ENCODE measurements at regions not wholly inside any gene's neighbourhood (a gene's known extent, or its start where the extent isn't known, plus 50 kb on each side); places are given as distances from the start of the nearest gene placed in this dataset.
"Not testable (repeated sequence)": the region's sequence is repeated elsewhere in the genome, so short reads cannot be mapped to it uniquely, and the experiment has no call there.

- not testable (repeated sequence) for TF ChIP-seq GATA2 (CRISPR knock-in tag; IDR thresholded peaks at IDR 0.05); YY1 (IDR thresholded peaks at IDR 0.05; ENCODE audit: low read depth); RFX5 (IDR thresholded peaks at IDR 0.05; ENCODE audit: low read length); USF1 (IDR thresholded peaks at IDR 0.05; ENCODE audit: borderline replicate concordance, low read depth); FOXJ3 (CRISPR knock-in tag; IDR thresholded peaks at IDR 0.05); FOXM1 (IDR thresholded peaks at IDR 0.05; ENCODE audit: low read depth)
- TF ChIP-seq, protein P1, sequence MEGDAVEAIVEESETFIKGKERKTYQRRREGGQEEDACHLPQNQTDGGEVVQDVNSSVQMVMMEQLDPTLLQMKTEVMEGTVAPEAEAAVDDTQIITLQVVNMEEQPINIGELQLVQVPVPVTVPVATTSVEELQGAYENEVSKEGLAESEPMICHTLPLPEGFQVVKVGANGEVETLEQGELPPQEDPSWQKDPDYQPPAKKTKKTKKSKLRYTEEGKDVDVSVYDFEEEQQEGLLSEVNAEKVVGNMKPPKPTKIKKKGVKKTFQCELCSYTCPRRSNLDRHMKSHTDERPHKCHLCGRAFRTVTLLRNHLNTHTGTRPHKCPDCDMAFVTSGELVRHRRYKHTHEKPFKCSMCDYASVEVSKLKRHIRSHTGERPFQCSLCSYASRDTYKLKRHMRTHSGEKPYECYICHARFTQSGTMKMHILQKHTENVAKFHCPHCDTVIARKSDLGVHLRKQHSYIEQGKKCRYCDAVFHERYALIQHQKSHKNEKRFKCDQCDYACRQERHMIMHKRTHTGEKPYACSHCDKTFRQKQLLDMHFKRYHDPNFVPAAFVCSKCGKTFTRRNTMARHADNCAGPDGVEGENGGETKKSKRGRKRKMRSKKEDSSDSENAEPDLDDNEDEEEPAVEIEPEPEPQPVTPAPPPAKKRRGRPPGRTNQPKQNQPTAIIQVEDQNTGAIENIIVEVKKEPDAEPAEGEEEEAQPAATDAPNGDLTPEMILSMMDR (IDR thresholded peaks at IDR 0.05): 0 out of 2 replicates have a peak, but pooled peaks have one; percentile 14
These were observed 944.5 kb downstream of the SPATA31A6 start for GRCh38 chr9:43127949-43128348.
